CD14-positive monocyte (primary cell): ENCODE measurements at regions not wholly inside any gene's neighbourhood (a gene's known extent, or its start where the extent isn't known, plus 50 kb on each side); places are given as distances from the start of the nearest gene placed in this dataset.

Experiments used
- DNase-seq, 3 donors: peaks; one replicate each; pipeline ENCODE4 v3.0.0-alpha.2; 2011 to 2022
- H2AFZ ChIP-seq: 2 replicates; pipeline ENCODE4 v1.6.0; 2012; ENCODE audit warnings: mild to moderate bottlenecking, low read depth, low read length, inconsistent platforms; ENCODE audit not compliant: insufficient read depth, poor library complexity, severe bottlenecking
- H3K27ac ChIP-seq, 2 donors: 1 replicate in 1 of 2; 2 replicates in 1 of 2; pipeline ENCODE4 v1.5.1; 2012 to 2013; ENCODE audit warnings: low read length in 2 of 2, control low read depth in 1 of 2, inconsistent platforms in 1 of 2, low read depth in 1 of 2, mild to moderate bottlenecking in 1 of 2
- H3K27me3 ChIP-seq, 2 donors: one replicate each; pipeline versions ENCODE4 v1.6.0 to v1.6.1; 2011 to 2013; ENCODE audit warnings: low read length in 2 of 2; ENCODE audit not compliant: control insufficient read depth in 2 of 2, insufficient read depth in 2 of 2
- H3K36me3 ChIP-seq, 2 donors: replicated peaks in 1 of 2; 1 replicate in 1 of 2; 2 replicates in 1 of 2; pipeline versions ENCODE4 v1.5.1 to v1.6.1; 2012 to 2013; ENCODE audit warnings: low read length in 2 of 2, control low read depth in 1 of 2, inconsistent platforms in 1 of 2, mild to moderate bottlenecking in 1 of 2; ENCODE audit not compliant: insufficient read depth in 2 of 2, control insufficient read depth in 1 of 2
- H3K4me1 ChIP-seq, 2 donors: 1 replicate in 1 of 2; 2 replicates in 1 of 2; pipeline versions ENCODE4 v1.5.1 to v1.6.1; 2012 to 2013; ENCODE audit warnings: low read length in 2 of 2, control low read depth in 1 of 2, inconsistent platforms in 1 of 2, mild to moderate bottlenecking in 1 of 2, moderate library complexity in 1 of 2; ENCODE audit not compliant: insufficient read depth in 2 of 2, control insufficient read depth in 1 of 2
- H3K4me2 ChIP-seq: replicated peaks from 2 replicates; pipeline ENCODE3; 2012; ENCODE audit warnings: low read length, moderate library complexity, mild to moderate bottlenecking; ENCODE audit not compliant: poor library complexity, severe bottlenecking; ENCODE audit errors: extremely low read depth
- H3K4me3 ChIP-seq, 3 experiments: fragments of 200-600 bp in 1 of 3; sonication (generic) in 1 of 3; replicated peaks in 1 of 3; 1 replicate in 2 of 3; 2 replicates in 1 of 3; pipeline ENCODE4 v1.5.1; 2011 to 2013; ENCODE audit warnings: low read length in 3 of 3, mild to moderate bottlenecking in 3 of 3, control low read depth in 2 of 3, low read depth in 2 of 3, inconsistent platforms in 1 of 3, moderate library complexity in 1 of 3
- H3K79me2 ChIP-seq: 2 replicates; pipeline ENCODE4 v1.6.0; 2012; ENCODE audit warnings: mild to moderate bottlenecking, control low read depth, inconsistent platforms, low read length, moderate library complexity; ENCODE audit not compliant: insufficient read depth
- H3K9ac ChIP-seq: 2 replicates; pipeline ENCODE4 v1.6.0; 2017; ENCODE audit warnings: low read length, mild to moderate bottlenecking; ENCODE audit not compliant: insufficient read depth, poor library complexity, severe bottlenecking
- H3K9me3 ChIP-seq, 2 donors: replicated peaks in 1 of 2; 1 replicate in 1 of 2; 2 replicates in 1 of 2; pipeline versions ENCODE4 v1.5.1 to v1.6.1; 2012 to 2013; ENCODE audit warnings: low read length in 2 of 2, control low read depth in 1 of 2; ENCODE audit not compliant: control insufficient read depth in 1 of 2, insufficient read depth in 1 of 2
- H4K20me1 ChIP-seq: 2 replicates; pipeline ENCODE4 v1.6.0; 2012; ENCODE audit warnings: mild to moderate bottlenecking, low read length, control low read depth, moderate library complexity; ENCODE audit not compliant: insufficient read depth
- H3K27ac Mint-ChIP-seq, 7 donors: one replicate each; pipeline ENCODE4 v1.8.0; 2020; ENCODE audit warnings: mild to moderate bottlenecking in 7 of 7, mixed read lengths in 7 of 7, moderate library complexity in 6 of 7, inconsistent platforms in 2 of 7
- H3K27me3 Mint-ChIP-seq, 3 donors: one replicate each; pipeline ENCODE4 v1.8.0; 2021 to 2022; ENCODE audit warnings: low read depth in 3 of 3, mild to moderate bottlenecking in 3 of 3, mixed read lengths in 3 of 3, moderate library complexity in 3 of 3, inconsistent platforms in 1 of 3
- H3K36me3 Mint-ChIP-seq, 2 donors: one replicate each; pipeline ENCODE4 v1.8.0; 2020; ENCODE audit warnings: mixed read lengths in 2 of 2, inconsistent platforms in 1 of 2, mild to moderate bottlenecking in 1 of 2
- H3K4me1 Mint-ChIP-seq: one replicate; pipeline ENCODE4 v1.8.0; 2020; ENCODE audit warnings: mild to moderate bottlenecking, mixed read lengths
- H3K4me3 Mint-ChIP-seq, 2 donors: one replicate each; pipeline ENCODE4 v1.8.0; 2020; ENCODE audit warnings: mild to moderate bottlenecking in 2 of 2, mixed read lengths in 2 of 2, moderate library complexity in 1 of 2
- H3K9me3 Mint-ChIP-seq, 7 donors: one replicate each; pipeline ENCODE4 v1.8.0; 2020 to 2022; ENCODE audit warnings: mixed read lengths in 7 of 7, mild to moderate bottlenecking in 6 of 7, moderate library complexity in 6 of 7, inconsistent platforms in 2 of 7
- CTCF ChIP-seq: fragments of 200-600 bp; IDR thresholded peaks from one replicate; pipeline ENCODE4 v1.8.0; 2022; ENCODE audit warnings: antibody characterized with exemption, mild to moderate bottlenecking
- WGBS: methylation state at CpG from one replicate; pipeline ENCODE4 v1.1.5; 2013; ENCODE audit warnings: missing lambda C conversion rate; ENCODE audit not compliant: insufficient coverage; 5-methylcytosine and 5-hydroxymethylcytosine counted together
- intact Hi-C, 2 donors: fragments of 100-400 bp; cut with micrococcal nuclease; formaldehyde crosslinking; loops; one replicate each; pipeline versions ENCODE4 v1.15.0 to v1.15.1; 2023

GRCh38 chr11:80321786-80322185 lies 881.0 kb upstream of the TENM4 start:
- no CpG with 5 or more reads among the region's 2 CpGs for WGBS
- intact Hi-C loops: no loop called here
- Mint-ChIP-seq H3K9me3 (peaks cover 0 to 3% (median 0%) of the 10 kb centered on the region in 7 donors), H3K27ac (no peak overlapping the region), H3K4me3 (no peak overlapping the region), H3K27me3 (no peaks in the 10 kb centered on the region), H3K36me3 (no peaks in the 10 kb centered on the region), H3K4me1 (no peaks in the 10 kb centered on the region)
- H3K4me3 ChIP-seq: no peak overlapping the region
- TF ChIP-seq CTCF: no peak
- H3K4me1 ChIP-seq: no peaks in the 10 kb centered on the region
- no peaks in the 10 kb centered on the region for H3K36me3 ChIP-seq
- no peaks in the 10 kb centered on the region for H3K9me3 ChIP-seq
- no peak overlapping the region for H3K9ac ChIP-seq
- no peak overlapping the region for H3K4me2 ChIP-seq
- no peaks in the 10 kb centered on the region for H3K79me2 ChIP-seq
- no peaks in the 10 kb centered on the region for H3K27me3 ChIP-seq
- DNase-seq: no peak
- no peak overlapping the region for H3K27ac ChIP-seq
- no peak overlapping the region for H2AFZ ChIP-seq
- H4K20me1 ChIP-seq: no peaks in the 10 kb centered on the region

- no peak for DNase-seq
- H3K4me1 Mint-ChIP-seq: no peaks in the 10 kb centered on the region
- no peaks in the 10 kb centered on the region for H3K36me3 ChIP-seq
- no peaks in the 10 kb centered on the region for H3K27me3 ChIP-seq
- H2AFZ ChIP-seq: no peak overlapping the region
- H3K4me1 ChIP-seq: no peaks in the 10 kb centered on the region
- H3K36me3 Mint-ChIP-seq: no peaks in the 10 kb centered on the region
- H3K9me3 Mint-ChIP-seq: peaks cover 0 to 3% (median 0%) of the 10 kb centered on the region in 7 donors
- H3K27ac Mint-ChIP-seq: no peak overlapping the region
- H3K4me2 ChIP-seq: no peak overlapping the region
- no peak for TF ChIP-seq CTCF
- H3K4me3 Mint-ChIP-seq: no peak overlapping the region
- 69% methylated on average over 3 of the region's 4 CpGs for WGBS
- no peak overlapping the region for H3K27ac ChIP-seq
- no peak overlapping the region for H3K4me3 ChIP-seq
- H3K9me3 ChIP-seq: no peaks in the 10 kb centered on the region
- no peaks in the 10 kb centered on the region for H3K79me2 ChIP-seq
- peaks cover 0 to 1% (median 0%) of the 10 kb centered on the region in 3 donors for H3K27me3 Mint-ChIP-seq
- intact Hi-C loops: no loop called here
- no peak overlapping the region for H3K9ac ChIP-seq
- H4K20me1 ChIP-seq: no peaks in the 10 kb centered on the region
Measured at GRCh38 chr11:80320765-80321164, 879.9 kb upstream of the TENM4 start.
